ENCODE measurements at regions not wholly inside any gene's neighbourhood (a gene's known extent, or its start where the extent isn't known, plus 50 kb on each side); places are given as distances from the start of the nearest gene placed in this dataset.

GRCh38 chr2:234438305-234438977 is 58.4 kb downstream of the ARL4C start:
- DNase-seq (ENCODE audit: low spot score) = no peak

GRCh38 chr2:234437642-234438304 is 59.1 kb downstream of the ARL4C start:
- DNase-seq (ENCODE audit: low spot score) = peak; percentile 37

GRCh38 chr2:234436482-234436837 is 60.4 kb downstream of the ARL4C start:
- no peak for DNase-seq (ENCODE audit: low spot score)

- no peak for DNase-seq (ENCODE audit: low spot score)
Observed at GRCh38 chr2:234435836-234436481, 60.9 kb downstream of the ARL4C start.

- no peak for DNase-seq (ENCODE audit: low spot score)
Observed at GRCh38 chr2:234433201-234433600, 63.7 kb downstream of the ARL4C start.

GRCh38 chr2:234430871-234431270 is 66.0 kb downstream of the ARL4C start:
- DNase-seq (ENCODE audit: low spot score) = no peak

GRCh38 chr2:234429265-234429664 is 67.6 kb downstream of the ARL4C start:
- DNase-seq (ENCODE audit: low spot score) = no peak

GRCh38 chr2:234427081-234428061 is 69.5 kb downstream of the ARL4C start:
- DNase-seq (ENCODE audit: low spot score) = no peak

- no peak for DNase-seq (ENCODE audit: low spot score)
Observed at GRCh38 chr2:234426616-234427015, 70.3 kb downstream of the ARL4C start.

- DNase-seq (ENCODE audit: low spot score) = no peak
Observed at GRCh38 chr2:234425639-234426603, 71.0 kb downstream of the ARL4C start.

GRCh38 chr2:234423884-234424283 is 73.0 kb downstream of the ARL4C start:
- no peak for DNase-seq (ENCODE audit: low spot score)

- DNase-seq (ENCODE audit: low spot score) = no peak
Observed at GRCh38 chr2:234422981-234423431, 73.9 kb downstream of the ARL4C start.

- DNase-seq (ENCODE audit: low spot score) = no peak
Observed at GRCh38 chr2:234422273-234422732, 74.6 kb downstream of the ARL4C start.

- no peak for DNase-seq (ENCODE audit: low spot score)
Observed at GRCh38 chr2:234420408-234420807, 76.5 kb downstream of the ARL4C start.

- no peak for DNase-seq (ENCODE audit: low spot score)
Observed at GRCh38 chr2:234419726-234420125, 77.2 kb downstream of the ARL4C start.

GRCh38 chr2:234415706-234416105 is 81.2 kb downstream of the ARL4C start:
- DNase-seq (ENCODE audit: low spot score) = no peak

- no peak for DNase-seq (ENCODE audit: low spot score)
Observed at GRCh38 chr2:234414596-234414995, 82.3 kb downstream of the ARL4C start.

GRCh38 chr2:234412726-234413125 is 84.2 kb downstream of the ARL4C start:
- no peak for DNase-seq (ENCODE audit: low spot score)

- no peak for DNase-seq (ENCODE audit: low spot score)
Observed at GRCh38 chr2:234411793-234412192, 85.1 kb downstream of the ARL4C start.

GRCh38 chr2:234410526-234410925 is 86.4 kb downstream of the ARL4C start:
- DNase-seq (ENCODE audit: low spot score) = no peak

GRCh38 chr2:234409590-234409989 is 87.3 kb downstream of the ARL4C start:
- no peak for DNase-seq (ENCODE audit: low spot score)

All from Ammon's horn (tissue), 1 donor.